Mesenchymal stem cell (in vitro differentiated cells and primary cell): ENCODE measurements at regions not wholly inside any gene's neighbourhood (a gene's known extent, or its start where the extent isn't known, plus 50 kb on each side); places are given as distances from the start of the nearest gene placed in this dataset.

Experiments
- DNase-seq: peaks from one replicate; pipeline ENCODE4 v3.0.0-alpha.2; 2013
- H2AFZ ChIP-seq: one replicate; pipeline ENCODE4 v1.6.1; 2013; ENCODE audit warnings: low read depth, mild to moderate bottlenecking, control low read depth, inconsistent platforms, low read length, moderate library complexity
- H2AK5ac ChIP-seq: 2 replicates; pipeline ENCODE4 v1.6.1; 2013; ENCODE audit warnings: low read length, moderate library complexity, mild to moderate bottlenecking, inconsistent platforms; ENCODE audit not compliant: severe bottlenecking
- H2BK120ac ChIP-seq: one replicate; pipeline ENCODE4 v1.6.1; 2013; ENCODE audit warnings: low read depth, mild to moderate bottlenecking, inconsistent platforms, low read length, moderate library complexity
- H2BK12ac ChIP-seq, 2 experiments: one replicate each; pipeline ENCODE4 v1.6.1; 2013; ENCODE audit warnings: inconsistent platforms in 2 of 2, low read length in 2 of 2, mild to moderate bottlenecking in 2 of 2, moderate library complexity in 2 of 2, control low read depth in 1 of 2
- H2BK15ac ChIP-seq: one replicate; pipeline ENCODE4 v1.6.1; 2013; ENCODE audit warnings: mild to moderate bottlenecking, low read depth, inconsistent platforms; ENCODE audit not compliant: poor library complexity, severe bottlenecking
- H2BK5ac ChIP-seq: 2 replicates; pipeline ENCODE4 v1.6.1; 2013; ENCODE audit warnings: low read depth, mild to moderate bottlenecking, low read length, control low read depth, inconsistent platforms; ENCODE audit not compliant: poor library complexity, severe bottlenecking
- H3K14ac ChIP-seq, 2 experiments: one replicate each; pipeline ENCODE4 v1.6.1; 2013; ENCODE audit warnings: inconsistent platforms in 2 of 2, low read length in 2 of 2, control low read depth in 1 of 2, mild to moderate bottlenecking in 1 of 2, moderate library complexity in 1 of 2
- H3K18ac ChIP-seq, 2 experiments: one replicate each; pipeline ENCODE4 v1.6.1; 2013; ENCODE audit warnings: inconsistent platforms in 2 of 2, low read length in 2 of 2, control low read depth in 1 of 2, low read depth in 1 of 2, mild to moderate bottlenecking in 1 of 2
- H3K23ac ChIP-seq, 2 experiments: one replicate each; pipeline ENCODE4 v1.6.1; 2013; ENCODE audit warnings: inconsistent platforms in 2 of 2, low read length in 2 of 2, mild to moderate bottlenecking in 2 of 2, moderate library complexity in 2 of 2, control low read depth in 1 of 2
- H3K27ac ChIP-seq: 2 replicates; pipeline ENCODE4 v1.5.1; 2013; ENCODE audit warnings: mild to moderate bottlenecking, moderate library complexity, low read length, control low read depth, inconsistent platforms; ENCODE audit not compliant: poor library complexity, severe bottlenecking
- H3K27me3 ChIP-seq, 2 experiments: 2 replicates each; pipeline versions ENCODE4 v1.6.1 to v1.7.0; 2013; ENCODE audit warnings: low read length in 2 of 2, mild to moderate bottlenecking in 2 of 2, moderate library complexity in 2 of 2, control low read depth in 1 of 2, inconsistent platforms in 1 of 2; ENCODE audit not compliant: control insufficient read depth in 1 of 2, insufficient read depth in 1 of 2
- H3K36me3 ChIP-seq, 2 experiments: 2 replicates each; pipeline versions ENCODE4 v1.6.1 to v1.7.0; 2013; ENCODE audit warnings: low read length in 2 of 2, control low read depth in 1 of 2, inconsistent platforms in 1 of 2, low read depth in 1 of 2, mild to moderate bottlenecking in 1 of 2; ENCODE audit not compliant: insufficient read depth in 2 of 2, control insufficient read depth in 1 of 2
- H3K4ac ChIP-seq, 2 experiments: one replicate each; pipeline ENCODE4 v1.6.1; 2013; ENCODE audit warnings: inconsistent platforms in 2 of 2, low read length in 2 of 2, mild to moderate bottlenecking in 2 of 2, moderate library complexity in 2 of 2, control low read depth in 1 of 2, low read depth in 1 of 2
- H3K4me1 ChIP-seq: 2 replicates; pipeline ENCODE4 v1.6.1; 2013; ENCODE audit warnings: low read depth, low read length, control low read depth; ENCODE audit not compliant: control insufficient read depth, insufficient read depth
- H3K4me2 ChIP-seq: 2 replicates; pipeline ENCODE4 v1.6.1; 2013; ENCODE audit warnings: low read length, mild to moderate bottlenecking, inconsistent platforms; ENCODE audit not compliant: poor library complexity, severe bottlenecking
- H3K4me3 ChIP-seq, 2 experiments: 2 replicates each; pipeline versions ENCODE4 v1.5.1 to v1.7.0; 2013; ENCODE audit warnings: low read length in 2 of 2, mild to moderate bottlenecking in 2 of 2, control low read depth in 1 of 2, low read depth in 1 of 2; ENCODE audit not compliant: insufficient read depth in 1 of 2
- H3K79me1 ChIP-seq: replicated peaks from 2 replicates; pipeline ENCODE4 v1.6.1; 2013; ENCODE audit warnings: mild to moderate bottlenecking, control low read depth, low read length, inconsistent platforms; ENCODE audit not compliant: poor library complexity, severe bottlenecking
- H3K9ac ChIP-seq: 2 replicates; pipeline ENCODE4 v1.7.0; 2013; ENCODE audit warnings: mild to moderate bottlenecking, low read length, moderate library complexity
- H3K9me3 ChIP-seq: 2 replicates; pipeline ENCODE4 v1.7.0; 2013; ENCODE audit warnings: mild to moderate bottlenecking, low read length; ENCODE audit not compliant: control insufficient read depth
- H4K8ac ChIP-seq: one replicate; pipeline ENCODE4 v1.6.1; 2013; ENCODE audit warnings: inconsistent platforms, mild to moderate bottlenecking, low read length, moderate library complexity
- H4K91ac ChIP-seq: one replicate; pipeline ENCODE4 v1.6.1; 2013; ENCODE audit warnings: mild to moderate bottlenecking, low read length, inconsistent platforms
- WGBS: methylation state at CpG from one replicate; pipeline ENCODE4 v1.1.7; 2013; ENCODE audit warnings: mixed read lengths; 5-methylcytosine and 5-hydroxymethylcytosine counted together

GRCh38 chr9:115237385-115237998 is 119.5 kb upstream of the TNC start:
- H2AK5ac ChIP-seq: peak overlapping the region; percentile 55
- WGBS: 96% methylated on average over 7 of the region's 7 CpGs

GRCh38 chr9:115240676-115241075 is 122.7 kb upstream of the TNC start:
- no peak overlapping the region for H3K4me3 ChIP-seq
- no peak overlapping the region for H2AK5ac ChIP-seq
- H3K27ac ChIP-seq: no peak overlapping the region
- no peak overlapping the region for H2AFZ ChIP-seq
- H3K36me3 ChIP-seq: no peaks in the 10 kb centered on the region
- no peak overlapping the region for H4K8ac ChIP-seq
- H3K4me2 ChIP-seq: no peak overlapping the region
- no peak overlapping the region for H3K4ac ChIP-seq
- no CpG with 5 or more reads among the region's 1 CpG for WGBS
- H2BK15ac ChIP-seq: no peak overlapping the region
- H2BK120ac ChIP-seq: no peak overlapping the region
- H3K9me3 ChIP-seq: no peaks in the 10 kb centered on the region
- no peak overlapping the region for H2BK5ac ChIP-seq
- no peak overlapping the region for H2BK12ac ChIP-seq
- H3K23ac ChIP-seq: no peak overlapping the region
- H3K14ac ChIP-seq: no peak overlapping the region
- H3K9ac ChIP-seq: peak overlapping the region; percentile 14
- no peaks in the 10 kb centered on the region for H3K79me1 ChIP-seq
- no peak overlapping the region for H3K18ac ChIP-seq
- no peaks in the 10 kb centered on the region for H3K27me3 ChIP-seq
- no peaks in the 10 kb centered on the region for H3K4me1 ChIP-seq
- no peak overlapping the region for H4K91ac ChIP-seq
- DNase-seq: no peak

More at GRCh38 chr9:115237385-115237998, 119.5 kb upstream of the TNC start:
- no peak overlapping the region for H2BK15ac ChIP-seq
- peak overlapping the region; percentile 8 for H3K9ac ChIP-seq
- no peak overlapping the region for H3K4ac ChIP-seq
- peak; percentile 53 for DNase-seq
- no peak overlapping the region for H2BK5ac ChIP-seq
- H3K36me3 ChIP-seq: no peaks in the 10 kb centered on the region
- H4K8ac ChIP-seq: no peak overlapping the region
- H4K91ac ChIP-seq: no peak overlapping the region
- H3K4me3 ChIP-seq: no peak overlapping the region
- H3K23ac ChIP-seq: no peak overlapping the region
- no peaks in the 10 kb centered on the region for H3K79me1 ChIP-seq
- H2BK120ac ChIP-seq: no peak overlapping the region
- no peak overlapping the region for H3K18ac ChIP-seq
- H3K14ac ChIP-seq: no peak overlapping the region
- peak overlapping the region in 1 of 2 experiments; percentile 12 for H2BK12ac ChIP-seq
- H3K27me3 ChIP-seq: no peaks in the 10 kb centered on the region
- no peak overlapping the region for H3K27ac ChIP-seq
- no peak overlapping the region for H3K4me2 ChIP-seq
- peaks cover 5% of the 10 kb centered on the region for H3K4me1 ChIP-seq
- H3K9me3 ChIP-seq: no peaks in the 10 kb centered on the region
- H2AFZ ChIP-seq: no peak overlapping the region

GRCh38 chr9:115241641-115242040 is 123.7 kb upstream of the TNC start:
- Histone ChIP-seq H2BK15ac (no peak overlapping the region), H3K9ac (no peak overlapping the region), H2AFZ (no peak overlapping the region), H3K9me3 (no peaks in the 10 kb centered on the region), H2BK12ac (no peak overlapping the region), H2AK5ac (no peak overlapping the region), H3K4me3 (no peak overlapping the region), H4K91ac (no peak overlapping the region), H3K23ac (no peak overlapping the region), H3K18ac (no peak overlapping the region), H2BK5ac (no peak overlapping the region), H4K8ac (no peak overlapping the region), H2BK120ac (no peak overlapping the region), H3K79me1 (no peaks in the 10 kb centered on the region), H3K27me3 (no peaks in the 10 kb centered on the region), H3K14ac (no peak overlapping the region), H3K4ac (no peak overlapping the region), H3K27ac (no peak overlapping the region), H3K4me2 (no peak overlapping the region), H3K4me1 (no peaks in the 10 kb centered on the region), H3K36me3 (no peaks in the 10 kb centered on the region)
- no peak for DNase-seq
- WGBS: 43% methylated on average over 1 of the region's 2 CpGs

GRCh38 chr9:115249488-115249887 is 131.5 kb upstream of the TNC start:
- 93% methylated on average over 3 of the region's 3 CpGs for WGBS
- Histone ChIP-seq H4K91ac (no peak overlapping the region), H3K79me1 (no peaks in the 10 kb centered on the region), H3K23ac (no peak overlapping the region), H3K4me2 (no peak overlapping the region), H2BK120ac (no peak overlapping the region), H3K27me3 (no peaks in the 10 kb centered on the region), H2BK12ac (peak overlapping the region in 1 of 2 experiments; percentile 52), H3K27ac (no peak overlapping the region), H3K4me1 (peaks cover 4% of the 10 kb centered on the region), H4K8ac (no peak overlapping the region), H2BK5ac (no peak overlapping the region), H2AFZ (no peak overlapping the region), H3K18ac (peak overlapping the region in 1 of 2 experiments; percentile 80), H3K36me3 (no peaks in the 10 kb centered on the region), H2AK5ac (peak overlapping the region; percentile 53), H2BK15ac (no peak overlapping the region), H3K4ac (peak overlapping the region in 1 of 2 experiments; percentile 59), H3K9ac (peak overlapping the region; percentile 81), H3K9me3 (peaks cover 11% of the 10 kb centered on the region), H3K4me3 (no peak overlapping the region), H3K14ac (peak overlapping the region in 1 of 2 experiments; percentile 46)
- no peak for DNase-seq
